Activated CD8-positive, alpha-beta memory T cell treated with anti-CD3 and anti-CD28 coated beads for 24 hours (primary cell): ENCODE measurements at regions not wholly inside any gene's neighbourhood (a gene's known extent, or its start where the extent isn't known, plus 50 kb on each side); places are given as distances from the start of the nearest gene placed in this dataset.

Experiments used
- DNase-seq: peaks from one replicate; pipeline ENCODE4 v3.0.0-alpha.2; 2020

DNA sequence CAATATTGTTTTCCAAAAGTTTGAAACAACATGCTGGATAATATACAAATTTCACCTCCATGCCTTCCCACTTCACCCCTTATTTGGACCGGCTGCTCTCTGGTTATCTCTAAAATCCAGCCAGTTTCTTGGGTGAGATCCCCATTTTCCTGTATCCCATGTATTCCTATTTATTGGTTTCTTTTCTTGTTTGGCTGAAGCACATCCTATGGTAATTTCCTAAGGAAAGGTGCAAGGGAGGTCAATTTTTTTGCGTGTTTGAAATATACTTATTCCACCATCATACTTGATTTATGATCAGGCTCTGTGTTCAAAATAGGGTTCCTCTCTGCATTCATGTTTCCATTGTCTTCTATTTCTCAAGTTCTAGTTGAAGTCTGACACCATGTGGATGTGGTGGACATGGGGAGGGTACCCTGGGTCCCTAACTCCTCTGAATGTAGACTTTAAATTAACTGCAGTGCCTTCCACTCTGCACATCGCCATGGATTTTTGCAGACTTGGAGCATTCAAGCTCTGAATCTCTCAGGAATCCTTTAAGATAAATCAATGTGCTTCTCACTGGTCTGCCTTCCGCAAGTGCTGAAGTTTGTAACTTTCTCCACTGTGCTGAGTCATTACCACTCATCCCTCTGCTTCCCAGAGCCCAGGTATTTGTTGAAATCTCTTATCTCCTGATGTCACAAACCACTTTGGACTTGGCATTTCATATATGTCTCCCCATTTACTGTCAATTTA, 52.1 kb upstream of the TLE3 start:
- DNase-seq, result no peak

DNA sequence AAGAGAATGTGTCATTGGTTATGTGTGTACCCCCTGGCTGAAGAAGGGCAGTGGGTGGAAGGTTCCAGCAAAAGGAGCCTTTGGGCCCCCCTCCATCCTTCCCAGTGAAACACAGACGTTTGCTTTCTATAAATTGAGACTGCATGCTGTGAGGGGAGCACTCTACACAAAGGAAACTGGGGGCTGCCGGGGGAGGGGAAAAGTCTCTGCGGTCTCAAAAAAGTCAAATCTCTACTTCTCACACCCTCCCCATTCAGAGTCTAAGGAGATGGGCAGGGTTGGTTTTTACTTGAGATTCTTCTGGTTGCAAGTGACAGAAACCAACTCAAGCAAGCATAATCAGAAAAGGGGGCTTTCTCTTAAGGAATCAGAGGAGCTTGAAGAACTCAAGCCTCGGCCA, 50.1 kb upstream of the TLE3 start:
- DNase-seq, result no peak
